Esophagus squamous epithelium (tissue), 5 donors: ENCODE measurements at regions not wholly inside any gene's neighbourhood (a gene's known extent, or its start where the extent isn't known, plus 50 kb on each side); places are given as distances from the start of the nearest gene placed in this dataset.

Source experiments
- DNase-seq: peaks from one replicate; lab custom pipeline; 2025; lab: John Stamatoyannopoulos, UW
- H3K27ac ChIP-seq, 4 donors: fragments of 200-600 bp; sonication (generic); one replicate each; pipeline ENCODE4 v1.5.1; 2016 to 2019; ENCODE audit warnings: mild to moderate bottlenecking in 1 of 4
- H3K27me3 ChIP-seq, 4 donors: fragments of 200-600 bp; sonication (generic); 1 replicate in 3 of 4; 2 replicates in 1 of 4; pipeline versions ENCODE4 v1.5.1 to v1.6.0; 2017 to 2021; ENCODE audit warnings: antibody characterized with exemption in 1 of 4
- H3K36me3 ChIP-seq, 3 donors: fragments of 200-600 bp; sonication (generic); one replicate each; pipeline ENCODE4 v1.5.1; 2016 to 2019
- H3K4me1 ChIP-seq, 3 donors: fragments of 200-600 bp; sonication (generic); one replicate each; pipeline ENCODE4 v1.5.1; 2017 to 2019
- H3K4me3 ChIP-seq, 4 donors: fragments of 200-600 bp; sonication (generic); 1 replicate in 3 of 4; 2 replicates in 1 of 4; pipeline ENCODE4 v1.5.1; 2016 to 2019; ENCODE audit warnings: mild to moderate bottlenecking in 2 of 4, moderate library complexity in 1 of 4
- H3K9me3 ChIP-seq, 3 donors: fragments of 200-600 bp; sonication (generic); one replicate each; pipeline ENCODE4 v1.5.1; 2016 to 2019
- POLR2A ChIP-seq, 4 donors: fragments of 450-650 bp; IDR thresholded peaks; one replicate each; pipeline ENCODE4 v1.6.1; 2017; ENCODE audit warnings: antibody characterized with exemption in 4 of 4, mild to moderate bottlenecking in 4 of 4, moderate library complexity in 3 of 4
- WGBS, 2 donors: methylation state at CpG; one replicate each; pipeline ENCODE4 v1.1.5; 2018; 5-methylcytosine and 5-hydroxymethylcytosine counted together
- intact Hi-C: fragments of 100-400 bp; cut with DNase I; formaldehyde crosslinking; loops from one replicate; pipeline ENCODE4 v1.15.0; 2022
- TF ChIP-seq, protein P1 (sequence below), 6 experiments: fragments of 450-650 bp in 4 of 6; fragments of 200-600 bp in 2 of 6; sonication (generic) in 2 of 6; IDR thresholded peaks; one replicate each; pipeline ENCODE4 v1.5.1; 2016 to 2019; ENCODE audit warnings: antibody characterized with exemption in 6 of 6, mild to moderate bottlenecking in 4 of 6, moderate library complexity in 4 of 6
- donor health status: DM: yes; HTN: yes; CAD: no.

DNA sequence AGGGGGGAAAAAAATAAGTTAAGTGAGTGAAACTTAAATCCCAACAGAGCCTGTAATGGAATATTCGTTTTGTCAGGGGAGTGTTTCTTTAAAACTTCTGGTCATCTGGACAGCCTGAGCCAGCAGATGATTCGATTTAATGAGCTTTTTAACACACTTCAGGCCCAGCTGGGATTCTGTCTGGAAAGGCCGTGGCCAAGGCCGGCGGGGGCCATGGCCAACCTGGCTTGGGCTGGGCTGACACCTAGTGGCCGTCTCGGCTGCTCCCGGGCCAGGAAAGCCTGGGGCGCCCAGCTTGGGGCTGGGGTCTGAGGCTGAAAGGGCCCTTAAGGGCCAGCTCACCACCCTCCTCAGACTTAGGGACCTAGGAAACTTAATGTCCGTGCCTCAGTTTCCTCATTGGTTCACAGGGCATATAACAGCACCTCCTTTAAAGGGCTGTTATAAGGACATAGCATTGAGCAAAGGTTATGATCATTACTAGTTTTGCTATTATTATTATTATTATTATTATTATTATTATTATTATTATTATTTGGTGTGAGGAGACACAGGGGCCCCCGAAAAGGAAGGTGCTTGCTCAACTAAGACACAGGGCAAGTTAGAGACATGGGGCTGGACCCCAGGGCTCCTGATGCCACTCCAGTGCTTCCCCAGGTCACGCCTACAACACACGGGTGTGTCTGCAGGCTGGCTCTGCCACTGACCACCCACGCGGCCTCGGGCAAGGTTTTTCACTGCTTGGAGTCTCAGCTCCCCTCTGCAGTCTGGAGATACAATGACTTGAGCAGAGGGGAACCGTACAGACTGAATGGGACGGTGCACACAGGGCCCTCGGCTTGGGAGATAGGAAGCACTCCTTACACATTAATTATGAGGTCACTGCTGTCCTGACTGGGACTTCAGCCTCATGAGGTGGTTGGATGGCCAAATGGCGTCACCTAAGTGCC is 84.0 kb downstream of the SYNE3 start:
- H3K27me3 ChIP-seq, result no peaks in the 10 kb centered on the region
- peaks cover 0 to 9% (median 0%) of the 10 kb centered on the region in 3 donors for H3K4me1 ChIP-seq
- intact Hi-C loops, result no loop called here
- H3K4me3 ChIP-seq, result no peak overlapping the region
- peak overlapping the region in 2 of 4 donors; percentile 12 to 25 for H3K27ac ChIP-seq
- no peak for DNase-seq
- WGBS, 2 donors, result 44 to 53% methylated on average over 14 to 19 of the region's 20 CpGs
- TF ChIP-seq, protein P1, sequence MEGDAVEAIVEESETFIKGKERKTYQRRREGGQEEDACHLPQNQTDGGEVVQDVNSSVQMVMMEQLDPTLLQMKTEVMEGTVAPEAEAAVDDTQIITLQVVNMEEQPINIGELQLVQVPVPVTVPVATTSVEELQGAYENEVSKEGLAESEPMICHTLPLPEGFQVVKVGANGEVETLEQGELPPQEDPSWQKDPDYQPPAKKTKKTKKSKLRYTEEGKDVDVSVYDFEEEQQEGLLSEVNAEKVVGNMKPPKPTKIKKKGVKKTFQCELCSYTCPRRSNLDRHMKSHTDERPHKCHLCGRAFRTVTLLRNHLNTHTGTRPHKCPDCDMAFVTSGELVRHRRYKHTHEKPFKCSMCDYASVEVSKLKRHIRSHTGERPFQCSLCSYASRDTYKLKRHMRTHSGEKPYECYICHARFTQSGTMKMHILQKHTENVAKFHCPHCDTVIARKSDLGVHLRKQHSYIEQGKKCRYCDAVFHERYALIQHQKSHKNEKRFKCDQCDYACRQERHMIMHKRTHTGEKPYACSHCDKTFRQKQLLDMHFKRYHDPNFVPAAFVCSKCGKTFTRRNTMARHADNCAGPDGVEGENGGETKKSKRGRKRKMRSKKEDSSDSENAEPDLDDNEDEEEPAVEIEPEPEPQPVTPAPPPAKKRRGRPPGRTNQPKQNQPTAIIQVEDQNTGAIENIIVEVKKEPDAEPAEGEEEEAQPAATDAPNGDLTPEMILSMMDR (IDR thresholded peaks at IDR 0.05), result peak; percentile 55 to 76 (median 65)
- TF ChIP-seq POLR2A (IDR thresholded peaks at IDR 0.05), result no peak
- H3K9me3 ChIP-seq, result no peaks in the 10 kb centered on the region
- H3K36me3 ChIP-seq, result peaks cover 0 to 58% (median 5%) of the 10 kb centered on the region in 3 donors

DNA sequence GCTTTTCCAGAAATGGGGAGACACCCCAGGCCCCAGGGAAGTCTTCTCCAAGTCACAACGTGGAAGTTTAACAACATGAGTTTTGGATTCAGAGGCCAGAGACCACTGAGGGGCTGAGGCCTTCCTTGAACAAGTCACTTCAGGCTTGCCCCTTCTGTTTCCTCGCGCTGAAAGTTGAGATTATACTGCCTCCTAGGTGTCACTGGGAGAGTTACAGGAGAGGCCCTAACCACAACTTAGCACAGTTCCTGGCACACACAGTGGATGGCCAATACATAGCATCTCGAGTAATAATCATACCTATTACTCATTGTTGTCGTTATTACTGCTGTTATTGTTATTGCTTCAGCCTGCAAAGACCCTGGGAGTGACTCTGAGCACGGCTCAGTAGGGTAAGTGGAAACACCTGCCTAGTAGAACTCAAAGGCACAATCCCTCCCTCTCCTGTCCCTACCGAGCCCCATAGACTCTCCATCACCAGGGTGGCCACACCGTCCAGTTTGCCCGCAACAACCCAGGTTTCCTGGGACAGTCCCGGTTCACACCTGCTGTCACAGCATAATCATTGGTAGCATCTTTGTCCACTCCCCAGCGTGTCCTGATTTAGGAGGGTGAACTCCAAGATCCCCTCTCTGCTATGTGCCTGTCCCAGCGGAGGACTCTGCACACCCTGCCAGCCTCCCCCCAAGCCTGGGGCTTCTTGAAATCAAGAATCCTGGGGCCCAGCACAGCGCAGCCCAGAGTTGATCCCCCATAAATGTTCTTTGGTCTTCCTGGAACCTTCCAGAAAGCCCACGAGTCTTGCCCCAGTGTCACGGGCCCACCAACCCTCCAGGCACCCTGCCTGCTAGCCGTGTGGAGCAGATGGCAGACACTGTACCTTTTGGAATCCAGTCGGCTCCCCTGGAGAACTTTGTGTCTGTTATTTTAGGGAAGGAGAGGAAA is 85.0 kb downstream of the SYNE3 start:
- Histone ChIP-seq H3K4me3 (no peak overlapping the region), H3K4me1 (peaks cover 0 to 9% (median 0%) of the 10 kb centered on the region in 3 donors), H3K9me3 (no peaks in the 10 kb centered on the region), H3K36me3 (peaks cover 0 to 50% (median 5%) of the 10 kb centered on the region in 3 donors), H3K27ac (peak overlapping the region in 2 of 4 donors; percentile 12 to 25), H3K27me3 (no peaks in the 10 kb centered on the region)
- DNase-seq, result no peak
- 69 to 75% methylated on average over 12 to 16 of the region's 17 CpGs for WGBS, 2 donors
- intact Hi-C loops, result no loop called here
- TF ChIP-seq, protein P1 (IDR thresholded peaks at IDR 0.05), result peak in 5 of 6 experiments; percentile 28 to 60 (median 30)
- no peak for TF ChIP-seq POLR2A (IDR thresholded peaks at IDR 0.05)

DNA sequence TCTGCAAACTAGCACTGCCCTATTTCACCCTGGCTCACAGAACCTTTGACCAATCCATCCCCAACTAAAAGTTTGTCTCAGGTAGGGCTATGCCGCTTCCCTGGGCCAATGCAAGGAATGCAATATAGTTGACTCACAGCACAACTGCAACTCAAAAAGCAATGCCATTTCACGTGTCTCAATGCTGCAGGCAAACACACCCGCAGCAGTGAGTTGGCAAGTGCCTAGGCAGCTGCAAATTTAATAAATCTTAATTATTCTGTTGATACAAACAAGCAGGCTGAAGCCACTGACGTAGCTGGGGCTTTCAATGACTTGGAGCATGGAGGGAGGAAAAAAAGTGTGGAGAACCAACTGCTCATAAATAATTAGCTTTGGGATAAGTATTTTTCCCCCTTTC is 87.9 kb downstream of the SYNE3 start:
- Histone ChIP-seq H3K27me3 (no peaks in the 10 kb centered on the region), H3K9me3 (no peaks in the 10 kb centered on the region), H3K4me3 (no peak overlapping the region), H3K27ac (no peak overlapping the region), H3K4me1 (peaks cover 0 to 9% (median 0%) of the 10 kb centered on the region in 3 donors), H3K36me3 (peaks cover 0 to 24% (median 5%) of the 10 kb centered on the region in 3 donors)
- intact Hi-C loops, result no loop called here
- 35 to 55% methylated on average over 4 of the region's 4 CpGs for WGBS, 2 donors
- no peak for DNase-seq
- TF ChIP-seq, protein P1 (IDR thresholded peaks at IDR 0.05), result no peak
- no peak for TF ChIP-seq POLR2A (IDR thresholded peaks at IDR 0.05)

DNA sequence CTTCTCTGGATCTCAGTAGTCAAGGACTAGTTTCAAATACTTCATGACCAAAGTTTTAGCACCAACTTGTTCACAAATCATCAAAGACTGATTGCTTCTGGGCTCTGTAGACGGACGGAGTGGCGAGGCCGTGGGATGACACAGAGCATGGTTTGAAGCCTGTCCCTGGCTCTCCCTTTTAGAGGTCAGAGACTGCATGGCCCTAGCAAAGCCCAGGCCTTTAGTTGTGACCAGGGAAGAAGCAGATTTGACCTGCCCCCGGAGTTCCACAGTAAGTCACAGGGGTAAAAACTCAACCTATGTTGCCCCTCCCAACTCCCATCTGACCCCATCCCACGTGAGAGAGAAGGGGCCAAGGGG is 90.4 kb downstream of the SYNE3 start:
- H3K36me3 ChIP-seq, result peaks cover 0 to 18% (median 0%) of the 10 kb centered on the region in 3 donors
- DNase-seq, result no peak
- WGBS, 2 donors, result 88 to 99% methylated on average over 5 to 6 of the region's 6 CpGs
- no peak overlapping the region for H3K4me3 ChIP-seq
- TF ChIP-seq POLR2A (IDR thresholded peaks at IDR 0.05), result no peak
- TF ChIP-seq, protein P1 (IDR thresholded peaks at IDR 0.05), result no peak
- H3K27ac ChIP-seq, result no peak overlapping the region
- no peaks in the 10 kb centered on the region for H3K27me3 ChIP-seq
- no peaks in the 10 kb centered on the region for H3K4me1 ChIP-seq
- intact Hi-C loops, result no loop called here
- no peaks in the 10 kb centered on the region for H3K9me3 ChIP-seq
